Liver (tissue), 8 donors: ENCODE measurements at regions not wholly inside any gene's neighbourhood (a gene's known extent, or its start where the extent isn't known, plus 50 kb on each side); places are given as distances from the start of the nearest gene placed in this dataset.

Source experiments
- DNase-seq: peaks from one replicate; pipeline ENCODE4 v3.0.0-alpha.2; 2017; ENCODE audit warnings: low spot score
- H3K27ac ChIP-seq, 2 donors: one replicate each; pipeline ENCODE4 v1.7.0; 2013; ENCODE audit warnings: inconsistent platforms in 2 of 2, low read length in 2 of 2, control low read depth in 1 of 2, low read depth in 1 of 2, mild to moderate bottlenecking in 1 of 2
- H3K27me3 ChIP-seq, 4 donors: one replicate each; pipeline versions ENCODE4 v1.6.1 to v1.7.0; 2013; ENCODE audit warnings: low read length in 3 of 4, inconsistent platforms in 1 of 4, mild to moderate bottlenecking in 1 of 4, moderate library complexity in 1 of 4; ENCODE audit not compliant: control insufficient read depth in 4 of 4, insufficient read depth in 4 of 4
- H3K36me3 ChIP-seq, 4 donors: one replicate each; pipeline versions ENCODE4 v1.6.1 to v1.7.0; 2013; ENCODE audit warnings: low read length in 3 of 4, mild to moderate bottlenecking in 3 of 4, low read depth in 1 of 4, moderate library complexity in 1 of 4; ENCODE audit not compliant: control insufficient read depth in 4 of 4, insufficient read depth in 3 of 4
- H3K4me1 ChIP-seq, 4 donors: one replicate each; pipeline versions ENCODE4 v1.6.1 to v1.7.0; 2013; ENCODE audit warnings: low read length in 3 of 4, mild to moderate bottlenecking in 3 of 4, moderate library complexity in 1 of 4; ENCODE audit not compliant: control insufficient read depth in 4 of 4, insufficient read depth in 4 of 4
- H3K4me3 ChIP-seq, 3 donors: one replicate each; pipeline versions ENCODE4 v1.6.1 to v1.7.0; 2013; ENCODE audit warnings: low read length in 3 of 3, control low read depth in 1 of 3, low read depth in 1 of 3, mild to moderate bottlenecking in 1 of 3
- H3K9ac ChIP-seq, 2 donors: one replicate each; pipeline ENCODE4 v1.7.0; 2013; ENCODE audit warnings: low read length in 2 of 2, mild to moderate bottlenecking in 2 of 2, moderate library complexity in 2 of 2, control low read depth in 1 of 2, low read depth in 1 of 2
- H3K9me3 ChIP-seq, 4 donors: one replicate each; pipeline versions ENCODE4 v1.6.1 to v1.7.0; 2013; ENCODE audit warnings: low read length in 3 of 4; ENCODE audit not compliant: control insufficient read depth in 4 of 4
- CTCF ChIP-seq: fragments of 150-350 bp; IDR thresholded peaks from 2 replicates; pipeline ENCODE4 v1.5.1; 2017; ENCODE audit warnings: improper control_type of control experiment, low read depth, low read length; ENCODE audit not compliant: missing input control
- EGR1 ChIP-seq, 2 donors: IDR thresholded peaks; 2 replicates each; pipeline ENCODE4 v1.6.1; 2016 to 2018; ENCODE audit warnings: antibody characterized with exemption in 2 of 2, low read depth in 2 of 2
- FOXA1 ChIP-seq: IDR thresholded peaks from 2 replicates; pipeline ENCODE4 v1.6.1; 2016; ENCODE audit warnings: antibody characterized with exemption
- FOXA2 ChIP-seq: IDR thresholded peaks from 2 replicates; pipeline ENCODE4 v1.6.1; 2016; ENCODE audit warnings: antibody characterized with exemption
- GABPA ChIP-seq, 2 donors: IDR thresholded peaks in 1 of 2; conservative IDR thresholded peaks in 1 of 2; 2 replicates each; pipeline ENCODE4 v1.6.1; 2016; ENCODE audit warnings: antibody characterized with exemption in 2 of 2, mild to moderate bottlenecking in 1 of 2, moderate library complexity in 1 of 2
- HNF4A ChIP-seq, 2 donors: conservative IDR thresholded peaks; 2 replicates each; pipeline ENCODE4 v1.6.1; 2016; ENCODE audit warnings: antibody characterized with exemption in 2 of 2, mild to moderate bottlenecking in 2 of 2
- HNF4G ChIP-seq: IDR thresholded peaks from 2 replicates; pipeline ENCODE4 v1.6.1; 2016; ENCODE audit warnings: antibody characterized with exemption
- JUND ChIP-seq, 2 donors: IDR thresholded peaks; 2 replicates each; pipeline ENCODE4 v1.6.1; 2016; ENCODE audit warnings: antibody characterized with exemption in 2 of 2
- NR2F2 ChIP-seq: IDR thresholded peaks from 2 replicates; pipeline ENCODE4 v1.6.1; 2016; ENCODE audit warnings: antibody characterized with exemption
- RAD21 ChIP-seq, 2 donors: IDR thresholded peaks; 2 replicates each; pipeline ENCODE4 v1.6.1; 2016; ENCODE audit warnings: antibody characterized with exemption in 2 of 2, mild to moderate bottlenecking in 2 of 2
- RXRA ChIP-seq, 2 donors: IDR thresholded peaks; 2 replicates each; pipeline ENCODE4 v1.6.1; 2017 to 2018; ENCODE audit warnings: antibody characterized with exemption in 2 of 2, mild to moderate bottlenecking in 1 of 2
- SP1 ChIP-seq: IDR thresholded peaks from 2 replicates; pipeline ENCODE4 v1.6.1; 2018; ENCODE audit warnings: antibody characterized with exemption, mild to moderate bottlenecking
- TAF1 ChIP-seq: conservative IDR thresholded peaks from 2 replicates; pipeline ENCODE4 v1.6.1; 2016; ENCODE audit warnings: antibody characterized with exemption, mild to moderate bottlenecking
- YY1 ChIP-seq: IDR thresholded peaks from 2 replicates; pipeline ENCODE4 v1.6.1; 2016; ENCODE audit warnings: antibody characterized with exemption, mild to moderate bottlenecking
- ZBTB33 ChIP-seq: IDR thresholded peaks from 2 replicates; pipeline ENCODE4 v1.6.1; 2016; ENCODE audit warnings: antibody characterized with exemption
- WGBS: extraction: QIAGEN DNeasy Blood & Tissue Kit; methylation state at CpG from one replicate; pipeline ENCODE4 v1.1.7; 2013; 5-methylcytosine and 5-hydroxymethylcytosine counted together
- TF ChIP-seq, protein P1 (sequence below): IDR thresholded peaks from 2 replicates; pipeline ENCODE4 v1.6.1; 2016; ENCODE audit warnings: antibody characterized with exemption, mild to moderate bottlenecking
- TF ChIP-seq, protein P2 (sequence below): IDR thresholded peaks from 2 replicates; pipeline ENCODE4 v1.6.1; 2016; ENCODE audit warnings: antibody characterized with exemption
- donor health status: healthy.
- donor health status: healthy.
- donor health status: healthy.
- donor health status: healthy.
- donor health status: healthy.

DNA sequence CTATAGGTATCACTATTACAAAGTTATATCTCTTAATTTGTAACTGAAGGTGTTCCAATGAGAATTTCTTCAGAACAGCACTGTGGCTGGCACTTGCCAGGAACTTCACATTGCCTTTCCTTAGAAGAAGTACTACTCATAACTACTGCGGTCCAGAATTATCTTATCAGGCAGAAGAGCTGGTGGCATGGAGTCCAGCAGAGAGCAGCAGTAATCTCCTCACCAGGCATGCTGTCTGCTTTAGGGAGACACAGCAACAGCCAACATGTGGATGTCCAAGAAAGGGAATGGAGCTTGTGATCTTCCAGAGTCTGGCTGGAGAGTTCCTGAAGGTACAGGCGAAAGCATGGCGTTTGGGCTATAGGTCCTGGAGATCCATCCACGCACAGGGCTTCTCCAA is 919.7 kb upstream of the NR2F2 start:
- H3K27ac ChIP-seq, result no peak overlapping the region
- H3K9ac ChIP-seq, result no peak overlapping the region
- TF ChIP-seq FOXA2, result no peak
- no peak for TF ChIP-seq GABPA (IDR thresholded peaks at IDR 0.05 in 1 of 2, conservative IDR thresholded peaks at IDR 0.05 in 1 of 2)
- TF ChIP-seq EGR1 (IDR thresholded peaks at IDR 0.05; ENCODE audit: low read depth in 2 of 2), result no peak
- TF ChIP-seq HNF4A (conservative IDR thresholded peaks at IDR 0.05), result no peak
- no peak for TF ChIP-seq YY1
- no peaks in the 10 kb centered on the region for H3K27me3 ChIP-seq
- H3K4me1 ChIP-seq, result no peaks in the 10 kb centered on the region
- no peaks in the 10 kb centered on the region for H3K9me3 ChIP-seq
- 90% methylated on average over 4 of the region's 4 CpGs for WGBS
- no peak overlapping the region for H3K4me3 ChIP-seq
- no peak for DNase-seq
- no peaks in the 10 kb centered on the region for H3K36me3 ChIP-seq

DNA sequence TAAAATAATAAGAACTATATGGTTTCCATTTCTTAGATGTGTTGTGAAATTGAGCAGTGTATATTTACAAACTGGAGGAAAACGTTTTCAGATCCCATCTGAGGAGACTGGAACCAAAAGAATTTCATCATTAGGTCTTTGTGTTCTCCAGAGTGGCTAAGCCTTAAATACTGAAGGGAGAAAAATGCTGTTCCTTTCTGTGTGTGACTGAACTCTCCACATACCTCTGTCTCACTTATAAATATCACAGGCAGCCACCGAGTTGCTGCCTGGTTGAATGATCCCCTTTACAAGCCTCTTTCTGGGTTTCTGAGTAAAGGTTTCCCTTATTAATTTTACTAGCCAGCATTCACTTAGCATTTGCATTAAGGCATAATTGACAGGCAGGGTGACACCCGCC is 913.9 kb upstream of the NR2F2 start:
- 50% methylated on average over 3 of the region's 3 CpGs for WGBS
- H3K9ac ChIP-seq, result no peak overlapping the region
- no peak for DNase-seq

DNA sequence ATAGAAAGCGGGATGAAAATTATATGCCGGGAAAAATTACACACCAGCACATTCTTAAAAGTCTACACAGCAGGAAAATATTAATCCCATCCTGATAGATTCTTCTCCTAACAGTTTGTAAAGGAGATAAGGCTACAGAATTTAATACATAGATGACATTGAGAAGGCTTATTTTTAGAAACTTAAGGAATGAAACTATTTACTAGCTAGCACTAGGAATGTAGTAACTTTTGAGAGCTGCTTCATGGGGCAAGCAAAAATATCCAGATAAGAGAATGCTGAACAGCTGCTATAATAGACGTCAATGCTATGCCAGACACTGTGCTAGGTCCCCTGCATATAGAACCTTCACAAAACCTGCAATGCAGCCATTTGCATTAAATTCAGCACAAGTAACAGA is 912.7 kb upstream of the NR2F2 start:
- H3K4me1 ChIP-seq, result no peaks in the 10 kb centered on the region
- 86% methylated on average over 3 of the region's 3 CpGs for WGBS
- H3K9me3 ChIP-seq, result no peaks in the 10 kb centered on the region
- no peak overlapping the region for H3K4me3 ChIP-seq
- H3K27ac ChIP-seq, result no peak overlapping the region
- DNase-seq, result no peak
- no peaks in the 10 kb centered on the region for H3K36me3 ChIP-seq
- no peak overlapping the region for H3K9ac ChIP-seq
- TF ChIP-seq NR2F2 (no peak), ZBTB33 (no peak), RAD21 (IDR thresholded peaks at IDR 0.05) (no peak), CTCF (no peak), TAF1 (no peak), EGR1 (IDR thresholded peaks at IDR 0.05; ENCODE audit: low read depth in 2 of 2) (no peak), SP1 (no peak), FOXA2 (no peak), GABPA (IDR thresholded peaks at IDR 0.05 in 1 of 2, conservative IDR thresholded peaks at IDR 0.05 in 1 of 2) (no peak), JUND (IDR thresholded peaks at IDR 0.05) (no peak), YY1 (no peak), HNF4A (conservative IDR thresholded peaks at IDR 0.05) (no peak), HNF4G (no peak), RXRA (IDR thresholded peaks at IDR 0.05) (no peak), FOXA1 (no peak)
- TF ChIP-seq, protein P1, sequence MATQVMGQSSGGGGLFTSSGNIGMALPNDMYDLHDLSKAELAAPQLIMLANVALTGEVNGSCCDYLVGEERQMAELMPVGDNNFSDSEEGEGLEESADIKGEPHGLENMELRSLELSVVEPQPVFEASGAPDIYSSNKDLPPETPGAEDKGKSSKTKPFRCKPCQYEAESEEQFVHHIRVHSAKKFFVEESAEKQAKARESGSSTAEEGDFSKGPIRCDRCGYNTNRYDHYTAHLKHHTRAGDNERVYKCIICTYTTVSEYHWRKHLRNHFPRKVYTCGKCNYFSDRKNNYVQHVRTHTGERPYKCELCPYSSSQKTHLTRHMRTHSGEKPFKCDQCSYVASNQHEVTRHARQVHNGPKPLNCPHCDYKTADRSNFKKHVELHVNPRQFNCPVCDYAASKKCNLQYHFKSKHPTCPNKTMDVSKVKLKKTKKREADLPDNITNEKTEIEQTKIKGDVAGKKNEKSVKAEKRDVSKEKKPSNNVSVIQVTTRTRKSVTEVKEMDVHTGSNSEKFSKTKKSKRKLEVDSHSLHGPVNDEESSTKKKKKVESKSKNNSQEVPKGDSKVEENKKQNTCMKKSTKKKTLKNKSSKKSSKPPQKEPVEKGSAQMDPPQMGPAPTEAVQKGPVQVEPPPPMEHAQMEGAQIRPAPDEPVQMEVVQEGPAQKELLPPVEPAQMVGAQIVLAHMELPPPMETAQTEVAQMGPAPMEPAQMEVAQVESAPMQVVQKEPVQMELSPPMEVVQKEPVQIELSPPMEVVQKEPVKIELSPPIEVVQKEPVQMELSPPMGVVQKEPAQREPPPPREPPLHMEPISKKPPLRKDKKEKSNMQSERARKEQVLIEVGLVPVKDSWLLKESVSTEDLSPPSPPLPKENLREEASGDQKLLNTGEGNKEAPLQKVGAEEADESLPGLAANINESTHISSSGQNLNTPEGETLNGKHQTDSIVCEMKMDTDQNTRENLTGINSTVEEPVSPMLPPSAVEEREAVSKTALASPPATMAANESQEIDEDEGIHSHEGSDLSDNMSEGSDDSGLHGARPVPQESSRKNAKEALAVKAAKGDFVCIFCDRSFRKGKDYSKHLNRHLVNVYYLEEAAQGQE, result no peak
- TF ChIP-seq, protein P2, sequence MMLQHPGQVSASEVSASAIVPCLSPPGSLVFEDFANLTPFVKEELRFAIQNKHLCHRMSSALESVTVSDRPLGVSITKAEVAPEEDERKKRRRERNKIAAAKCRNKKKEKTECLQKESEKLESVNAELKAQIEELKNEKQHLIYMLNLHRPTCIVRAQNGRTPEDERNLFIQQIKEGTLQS, result no peak
- H3K27me3 ChIP-seq, result no peaks in the 10 kb centered on the region

More for the DNA sequence above, 913.9 kb upstream of the NR2F2 start:
- Histone ChIP-seq H3K27me3 (no peaks in the 10 kb centered on the region), H3K4me1 (no peaks in the 10 kb centered on the region), H3K4me3 (no peak overlapping the region), H3K36me3 (no peaks in the 10 kb centered on the region), H3K9me3 (no peaks in the 10 kb centered on the region), H3K27ac (no peak overlapping the region)
- no peak for TF ChIP-seq JUND (IDR thresholded peaks at IDR 0.05)
- TF ChIP-seq TAF1, result no peak
- no peak for TF ChIP-seq EGR1 (IDR thresholded peaks at IDR 0.05; ENCODE audit: low read depth in 2 of 2)
